OCI-LY3 (cell line): ENCODE measurements at regions not wholly inside any gene's neighbourhood (a gene's known extent, or its start where the extent isn't known, plus 50 kb on each side); places are given as distances from the start of the nearest gene placed in this dataset.

Source experiments
- EZH2phosphoT487 ChIP-seq: fragments of 200-600 bp; shearing (Covaris generic); IDR thresholded peaks from 2 replicates; pipeline ENCODE4 v1.6.1; 2018; ENCODE audit warnings: antibody characterized with exemption, mixed run types, low read depth
- TF ChIP-seq, protein P1 (sequence below): fragments of 200-600, 300-600 bp; sonication (generic); IDR thresholded peaks from 2 replicates; pipeline ENCODE4 v1.5.1; 2014; ENCODE audit warnings: antibody characterized with exemption, low read length, low read depth

DNA sequence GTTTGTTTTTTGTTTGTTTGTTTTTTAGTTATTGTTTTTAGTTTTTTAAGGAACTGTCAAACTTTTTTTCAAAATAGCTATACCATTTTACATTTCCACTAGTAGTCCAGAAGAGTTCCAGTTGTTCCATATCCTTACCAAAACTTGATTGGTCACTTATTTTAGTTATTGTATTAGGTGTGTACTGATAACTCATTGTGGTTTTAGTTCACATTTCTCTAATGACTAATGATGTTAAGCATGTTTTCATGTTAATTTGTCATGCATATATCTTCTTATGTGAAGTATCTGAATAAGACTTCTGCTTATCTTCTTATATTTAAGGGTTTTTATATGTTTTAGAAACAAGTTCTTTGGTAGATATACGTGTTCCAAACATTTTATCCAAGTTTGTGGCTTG, 89.5 kb downstream of the CD200R1L start:
- TF ChIP-seq, protein P1, sequence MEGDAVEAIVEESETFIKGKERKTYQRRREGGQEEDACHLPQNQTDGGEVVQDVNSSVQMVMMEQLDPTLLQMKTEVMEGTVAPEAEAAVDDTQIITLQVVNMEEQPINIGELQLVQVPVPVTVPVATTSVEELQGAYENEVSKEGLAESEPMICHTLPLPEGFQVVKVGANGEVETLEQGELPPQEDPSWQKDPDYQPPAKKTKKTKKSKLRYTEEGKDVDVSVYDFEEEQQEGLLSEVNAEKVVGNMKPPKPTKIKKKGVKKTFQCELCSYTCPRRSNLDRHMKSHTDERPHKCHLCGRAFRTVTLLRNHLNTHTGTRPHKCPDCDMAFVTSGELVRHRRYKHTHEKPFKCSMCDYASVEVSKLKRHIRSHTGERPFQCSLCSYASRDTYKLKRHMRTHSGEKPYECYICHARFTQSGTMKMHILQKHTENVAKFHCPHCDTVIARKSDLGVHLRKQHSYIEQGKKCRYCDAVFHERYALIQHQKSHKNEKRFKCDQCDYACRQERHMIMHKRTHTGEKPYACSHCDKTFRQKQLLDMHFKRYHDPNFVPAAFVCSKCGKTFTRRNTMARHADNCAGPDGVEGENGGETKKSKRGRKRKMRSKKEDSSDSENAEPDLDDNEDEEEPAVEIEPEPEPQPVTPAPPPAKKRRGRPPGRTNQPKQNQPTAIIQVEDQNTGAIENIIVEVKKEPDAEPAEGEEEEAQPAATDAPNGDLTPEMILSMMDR: no peak
- TF ChIP-seq EZH2phosphoT487: no peak
